ENCODE measurements at regions not wholly inside any gene's neighbourhood (a gene's known extent, or its start where the extent isn't known, plus 50 kb on each side); places are given as distances from the start of the nearest gene placed in this dataset.
"Not testable (repeated sequence)": the region's sequence is repeated elsewhere in the genome, so short reads cannot be mapped to it uniquely, and the experiment has no call there.

- TF ChIP-seq MEIS1 (CRISPR knock-in tag; IDR thresholded peaks at IDR 0.05; ENCODE audit: borderline replicate concordance); CTCF (tag by site-specific recombination; IDR thresholded peaks at IDR 0.05); ZNF645 (tag by site-specific recombination; IDR thresholded peaks at IDR 0.05); TSHZ1 (tag by site-specific recombination; IDR thresholded peaks at IDR 0.05; ENCODE audit: borderline replicate concordance); ZNF274 (IDR thresholded peaks at IDR 0.05; ENCODE audit: low read length); ZNF274 (tag by site-specific recombination; IDR thresholded peaks at IDR 0.05; ENCODE audit: borderline replicate concordance); ZBTB7A (tag by site-specific recombination; IDR thresholded peaks at IDR 0.05; ENCODE audit: low read depth): not testable (repeated sequence)
These were observed 85.4 kb upstream of the GARIN1A start for GRCh38 chr7:128586715-128587114.

Data from HEK293 (cell line).